PC-3 (cell line): ENCODE measurements at regions not wholly inside any gene's neighbourhood (a gene's known extent, or its start where the extent isn't known, plus 50 kb on each side); places are given as distances from the start of the nearest gene placed in this dataset.

Source experiments
- ATAC-seq: fragments of 200-7000 bp; cut with Tn5 transposase; 2 replicates; pipeline ENCODE4 v1.9.1; 2020; ENCODE audit warnings: mild to moderate bottlenecking, moderate library complexity
- BruUV-seq: library from RNA; stranded (reverse); fragments of 400-500 nt; replicated peaks from 2 replicates; lab custom pipeline; 2021; lab: Mats Ljungman, UMichigan
- CTCF ChIA-PET: fragments of 300-600 bp; sonication (Branson Sonifier 250); formaldehyde crosslinking; loops from one replicate; lab custom pipeline; 2022; ENCODE audit warnings: antibody characterized with exemption; lab: Charles Lee
- POLR2A ChIA-PET: fragments of 300-600 bp; sonication (Branson Sonifier 250); formaldehyde crosslinking; loops from one replicate; lab custom pipeline; 2022; ENCODE audit warnings: antibody characterized with exemption; ENCODE audit not compliant: unreplicated experiment; lab: Charles Lee
- DNase-seq: peaks from one replicate; pipeline ENCODE4 v3.0.0-alpha.2; 2015
- H2AFZ ChIP-seq: fragments of 300-600 bp; sonication (generic); 2 replicates; pipeline ENCODE4 v1.6.0; 2016; ENCODE audit warnings: antibody characterized with exemption, low read length
- H3F3A ChIP-seq: fragments of 300-600 bp; sonication (generic); one replicate; pipeline ENCODE4 v1.6.0; 2017; ENCODE audit warnings: antibody characterized with exemption, low read length, control low read depth, mild to moderate bottlenecking; ENCODE audit not compliant: unreplicated experiment
- H3K27ac ChIP-seq: fragments of 300-600 bp; sonication (generic); 2 replicates; pipeline ENCODE4 v1.5.1; 2016; ENCODE audit warnings: mild to moderate bottlenecking, low read length
- H3K27me3 ChIP-seq: fragments of 300-600 bp; sonication (generic); 2 replicates; pipeline ENCODE4 v1.6.1; 2016; ENCODE audit warnings: low read length, mixed read lengths
- H3K36me3 ChIP-seq: fragments of 300-600 bp; sonication (generic); 2 replicates; pipeline ENCODE4 v1.6.1; 2016; ENCODE audit warnings: low read depth, mixed run types, low read length, mixed read lengths
- H3K4me1 ChIP-seq: fragments of 300-600 bp; sonication (generic); 2 replicates; pipeline ENCODE4 v1.5.1; 2016; ENCODE audit warnings: low read length; ENCODE audit not compliant: insufficient read depth
- H3K4me2 ChIP-seq: fragments of 300-600 bp; sonication (generic); 2 replicates; pipeline ENCODE4 v1.6.0; 2016; ENCODE audit warnings: low read length
- H3K4me3 ChIP-seq: fragments of 300-600 bp; sonication (generic); 2 replicates; pipeline ENCODE4 v1.5.1; 2016; ENCODE audit warnings: mild to moderate bottlenecking, low read length, mixed read lengths
- H3K79me2 ChIP-seq: fragments of 300-600 bp; sonication (generic); 2 replicates; pipeline ENCODE4 v1.6.1; 2017; ENCODE audit warnings: low read length, mixed read lengths
- H3K9ac ChIP-seq: fragments of 300-600 bp; sonication (generic); 2 replicates; pipeline ENCODE4 v1.6.0; 2016; ENCODE audit warnings: mild to moderate bottlenecking, low read length
- H3K9me2 ChIP-seq: fragments of 300-600 bp; sonication (generic); replicated peaks from 2 replicates; pipeline ENCODE4 v1.6.1; 2016; ENCODE audit warnings: mixed run types, low read length, mixed read lengths
- H3K9me3 ChIP-seq: fragments of 300-600 bp; sonication (generic); 2 replicates; pipeline ENCODE4 v1.6.1; 2016; ENCODE audit warnings: low read length, mixed read lengths
- H4K20me1 ChIP-seq: fragments of 300-600 bp; sonication (generic); 2 replicates; pipeline ENCODE4 v1.6.1; 2016; ENCODE audit warnings: low read length, mixed read lengths
- CTCF ChIP-seq: fragments of 300-600 bp; sonication (generic); conservative IDR thresholded peaks from 2 replicates; pipeline ENCODE4 v1.5.1; 2017; ENCODE audit warnings: antibody characterized with exemption, low read depth, mild to moderate bottlenecking, low read length
- EZH2 ChIP-seq: fragments of 300-600 bp; sonication (generic); IDR thresholded peaks from one replicate; pipeline ENCODE4 v1.6.1; 2017; ENCODE audit warnings: antibody characterized with exemption, mild to moderate bottlenecking, low read length; ENCODE audit not compliant: unreplicated experiment
- EZH2phosphoT487 ChIP-seq: fragments of 300-600 bp; sonication (generic); IDR thresholded peaks from 2 replicates; pipeline ENCODE4 v1.6.1; 2018; ENCODE audit warnings: mild to moderate bottlenecking, antibody characterized with exemption, low read length, borderline replicate concordance
- intact Hi-C: fragments of 100-400 bp; cut with micrococcal nuclease; formaldehyde crosslinking; loops from 2 replicates; pipeline ENCODE4 v1.9.0; 2023

- Histone ChIP-seq H3K27ac (no peak overlapping the region), H3K27me3 (no peaks in the 10 kb centered on the region), H3K4me3 (no peak overlapping the region), H3K4me2 (no peak overlapping the region), H3K4me1 (no peaks in the 10 kb centered on the region), H3K9me3 (no peaks in the 10 kb centered on the region), H2AFZ (no peak overlapping the region), H3K9ac (no peak overlapping the region), H3F3A (no peaks in the 10 kb centered on the region), H3K9me2 (no peaks in the 10 kb centered on the region), H3K79me2 (no peaks in the 10 kb centered on the region), H4K20me1 (no peaks in the 10 kb centered on the region), H3K36me3 (no peaks in the 10 kb centered on the region)
- TF ChIP-seq EZH2 (no peak), CTCF (no peak), EZH2phosphoT487 (no peak)
- ATAC-seq (no peak), DNase-seq (no peak)
- intact Hi-C loops = no loop called here
- ChIA-PET POLR2A (no interaction called here), CTCF (no interaction called here)
- no TSS peak for BruUV-seq
Measured at GRCh38 chr16:17926866-17927399, 409.6 kb downstream of the NPIPA8 start.

GRCh38 chr16:17926461-17926860 lies 410.1 kb downstream of the NPIPA8 start:
- H3K4me3 ChIP-seq = no peak overlapping the region
- POLR2A ChIA-PET = no interaction called here
- H3K27ac ChIP-seq = no peak overlapping the region
- H3K79me2 ChIP-seq = no peaks in the 10 kb centered on the region
- no peaks in the 10 kb centered on the region for H3K27me3 ChIP-seq
- H3K9ac ChIP-seq = no peak overlapping the region
- H3F3A ChIP-seq = no peaks in the 10 kb centered on the region
- H3K4me2 ChIP-seq = no peak overlapping the region
- no peaks in the 10 kb centered on the region for H3K36me3 ChIP-seq
- no peaks in the 10 kb centered on the region for H3K4me1 ChIP-seq
- intact Hi-C loops = no loop called here
- no peaks in the 10 kb centered on the region for H3K9me2 ChIP-seq
- ATAC-seq (no peak), DNase-seq (no peak)
- no peak overlapping the region for H2AFZ ChIP-seq
- CTCF ChIA-PET = no interaction called here
- no peaks in the 10 kb centered on the region for H4K20me1 ChIP-seq
- no peaks in the 10 kb centered on the region for H3K9me3 ChIP-seq
- no TSS peak for BruUV-seq
- no peak for TF ChIP-seq CTCF
- no peak for TF ChIP-seq EZH2
- no peak for TF ChIP-seq EZH2phosphoT487

- TF ChIP-seq EZH2 (no peak), CTCF (no peak), EZH2phosphoT487 (no peak)
- no peaks in the 10 kb centered on the region for H3K9me3 ChIP-seq
- CTCF ChIA-PET = no interaction called here
- BruUV-seq = no TSS peak
- H3K9ac ChIP-seq = no peak overlapping the region
- H3K4me1 ChIP-seq = no peaks in the 10 kb centered on the region
- DNase-seq (no peak), ATAC-seq (no peak)
- no peak overlapping the region for H3K27ac ChIP-seq
- H4K20me1 ChIP-seq = no peaks in the 10 kb centered on the region
- no peak overlapping the region for H2AFZ ChIP-seq
- H3K4me2 ChIP-seq = no peak overlapping the region
- no peak overlapping the region for H3K4me3 ChIP-seq
- no peaks in the 10 kb centered on the region for H3K9me2 ChIP-seq
- no peaks in the 10 kb centered on the region for H3K36me3 ChIP-seq
- no peaks in the 10 kb centered on the region for H3K27me3 ChIP-seq
- POLR2A ChIA-PET = no interaction called here
- no peaks in the 10 kb centered on the region for H3K79me2 ChIP-seq
- intact Hi-C loops = no loop called here
- no peaks in the 10 kb centered on the region for H3F3A ChIP-seq
Measured at GRCh38 chr16:17925761-17926160, 410.8 kb downstream of the NPIPA8 start.
